Nephron progenitor cell (in vitro differentiated cells): ENCODE measurements at regions not wholly inside any gene's neighbourhood (a gene's known extent, or its start where the extent isn't known, plus 50 kb on each side); places are given as distances from the start of the nearest gene placed in this dataset.

ENCODE experiments used
- DNase-seq: peaks from one replicate; pipeline ENCODE4 v3.0.0; 2021
- H3K27ac Mint-ChIP-seq: 2 replicates; pipeline ENCODE4 v1.8.0; 2021; ENCODE audit warnings: mild to moderate bottlenecking, moderate library complexity, mixed read lengths
- H3K27me3 Mint-ChIP-seq: 2 replicates; pipeline ENCODE4 v1.8.0; 2021; ENCODE audit warnings: mild to moderate bottlenecking, low read depth, mixed read lengths; ENCODE audit not compliant: poor library complexity
- H3K36me3 Mint-ChIP-seq: 2 replicates; pipeline ENCODE4 v1.8.0; 2021; ENCODE audit warnings: low read depth, mixed read lengths
- H3K4me1 Mint-ChIP-seq: 2 replicates; pipeline ENCODE4 v1.8.0; 2021; ENCODE audit warnings: mixed read lengths
- H3K4me3 Mint-ChIP-seq: 2 replicates; pipeline ENCODE4 v1.8.0; 2021; ENCODE audit warnings: mild to moderate bottlenecking, moderate library complexity, mixed read lengths
- H3K9me3 Mint-ChIP-seq: 2 replicates; pipeline ENCODE4 v1.8.0; 2021; ENCODE audit warnings: mild to moderate bottlenecking, moderate library complexity, mixed read lengths
- TF ChIP-seq, protein P1 (sequence below): fragments of 200-600 bp; sonication (generic); IDR thresholded peaks from 2 replicates; pipeline ENCODE4 v1.5.0; 2021; ENCODE audit warnings: antibody characterized with exemption

DNA sequence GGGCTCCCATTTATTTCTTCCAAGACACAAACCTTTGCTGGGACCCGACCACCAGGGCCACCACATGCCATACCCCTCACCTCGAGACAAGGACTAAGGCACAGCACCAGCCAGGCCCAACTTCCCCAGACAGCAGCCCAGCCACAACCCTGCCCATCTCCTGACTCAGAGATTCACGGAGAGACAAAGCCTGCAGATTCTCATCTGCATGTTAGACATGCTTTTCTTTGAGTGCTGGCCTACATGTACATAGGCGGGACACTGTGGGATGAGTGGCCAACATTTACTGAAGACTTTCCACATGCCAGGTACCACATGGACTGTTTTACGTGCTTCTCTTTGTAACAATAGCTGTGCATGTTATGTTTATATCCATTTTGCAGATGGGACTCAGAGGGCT lies 221.3 kb upstream of the ZMIZ1 start:
- Mint-ChIP-seq H3K9me3 (peaks cover 4% of the 10 kb centered on the region), H3K4me1 (peaks cover 27% of the 10 kb centered on the region), H3K27me3 (peaks cover 11% of the 10 kb centered on the region), H3K27ac (no peak overlapping the region), H3K36me3 (no peaks in the 10 kb centered on the region), H3K4me3 (no peak overlapping the region)
- TF ChIP-seq, protein P1, sequence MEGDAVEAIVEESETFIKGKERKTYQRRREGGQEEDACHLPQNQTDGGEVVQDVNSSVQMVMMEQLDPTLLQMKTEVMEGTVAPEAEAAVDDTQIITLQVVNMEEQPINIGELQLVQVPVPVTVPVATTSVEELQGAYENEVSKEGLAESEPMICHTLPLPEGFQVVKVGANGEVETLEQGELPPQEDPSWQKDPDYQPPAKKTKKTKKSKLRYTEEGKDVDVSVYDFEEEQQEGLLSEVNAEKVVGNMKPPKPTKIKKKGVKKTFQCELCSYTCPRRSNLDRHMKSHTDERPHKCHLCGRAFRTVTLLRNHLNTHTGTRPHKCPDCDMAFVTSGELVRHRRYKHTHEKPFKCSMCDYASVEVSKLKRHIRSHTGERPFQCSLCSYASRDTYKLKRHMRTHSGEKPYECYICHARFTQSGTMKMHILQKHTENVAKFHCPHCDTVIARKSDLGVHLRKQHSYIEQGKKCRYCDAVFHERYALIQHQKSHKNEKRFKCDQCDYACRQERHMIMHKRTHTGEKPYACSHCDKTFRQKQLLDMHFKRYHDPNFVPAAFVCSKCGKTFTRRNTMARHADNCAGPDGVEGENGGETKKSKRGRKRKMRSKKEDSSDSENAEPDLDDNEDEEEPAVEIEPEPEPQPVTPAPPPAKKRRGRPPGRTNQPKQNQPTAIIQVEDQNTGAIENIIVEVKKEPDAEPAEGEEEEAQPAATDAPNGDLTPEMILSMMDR, result no peak
- DNase-seq, result no peak

- H3K9me3 Mint-ChIP-seq, result no peaks in the 10 kb centered on the region
- H3K27me3 Mint-ChIP-seq, result peaks cover 11% of the 10 kb centered on the region
- H3K4me3 Mint-ChIP-seq, result no peak overlapping the region
- H3K36me3 Mint-ChIP-seq, result no peaks in the 10 kb centered on the region
- DNase-seq, result no peak
- H3K27ac Mint-ChIP-seq, result no peak overlapping the region
- TF ChIP-seq, protein P1, result no peak
- H3K4me1 Mint-ChIP-seq, result peaks cover 43% of the 10 kb centered on the region
Observed at GRCh38 chr10:78849115-78849514, 219.7 kb upstream of the ZMIZ1 start.

- TF ChIP-seq, protein P1, result no peak
- H3K36me3 Mint-ChIP-seq, result no peaks in the 10 kb centered on the region
- no peak for DNase-seq
- H3K9me3 Mint-ChIP-seq, result no peaks in the 10 kb centered on the region
- H3K27me3 Mint-ChIP-seq, result peaks cover 11% of the 10 kb centered on the region
- H3K4me3 Mint-ChIP-seq, result no peak overlapping the region
- no peak overlapping the region for H3K27ac Mint-ChIP-seq
- H3K4me1 Mint-ChIP-seq, result peaks cover 43% of the 10 kb centered on the region
Observed at GRCh38 chr10:78849731-78850130, 219.0 kb upstream of the ZMIZ1 start.

DNA sequence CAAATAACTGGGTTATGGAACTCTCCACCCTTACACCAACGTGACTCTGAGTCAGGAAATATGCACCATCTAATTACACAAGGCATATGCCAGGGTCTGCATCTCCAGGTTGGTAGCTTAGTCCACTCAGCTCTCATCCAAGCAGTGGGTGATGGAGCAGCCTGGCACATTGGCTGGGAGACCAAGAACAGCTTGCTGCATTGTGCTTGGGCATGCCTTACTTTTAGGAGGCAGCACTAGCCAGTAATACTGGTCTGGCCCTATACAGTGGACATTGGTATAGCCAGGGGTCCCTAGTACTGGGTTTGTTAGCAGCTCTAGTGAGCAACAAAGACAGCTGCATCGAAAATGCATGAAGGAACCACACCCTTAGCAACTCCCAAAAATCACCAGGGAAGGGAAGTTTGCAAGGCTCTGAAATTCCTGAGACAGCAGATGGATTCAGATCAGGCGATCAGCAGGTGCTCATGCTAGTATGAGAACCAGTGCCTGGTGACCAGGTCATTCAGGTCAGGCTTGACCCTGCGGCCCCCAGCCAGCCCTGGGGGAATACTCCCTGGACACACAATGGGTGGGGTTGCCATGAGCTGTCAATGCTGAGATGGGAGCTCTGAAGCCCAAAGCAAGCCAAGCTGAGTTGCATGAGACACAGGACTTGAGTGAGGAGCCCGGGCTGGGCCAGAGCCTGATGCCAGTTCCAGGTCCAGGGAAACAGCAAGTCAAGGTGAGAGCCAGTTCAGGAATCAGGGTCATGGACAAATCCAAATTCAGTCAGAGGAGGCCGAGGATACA lies 217.9 kb upstream of the ZMIZ1 start:
- no peaks in the 10 kb centered on the region for H3K9me3 Mint-ChIP-seq
- H3K27ac Mint-ChIP-seq, result no peak overlapping the region
- DNase-seq, result no peak
- peaks cover 51% of the 10 kb centered on the region for H3K4me1 Mint-ChIP-seq
- TF ChIP-seq, protein P1, result no peak
- no peaks in the 10 kb centered on the region for H3K36me3 Mint-ChIP-seq
- peaks cover 11% of the 10 kb centered on the region for H3K27me3 Mint-ChIP-seq
- no peak overlapping the region for H3K4me3 Mint-ChIP-seq

DNA sequence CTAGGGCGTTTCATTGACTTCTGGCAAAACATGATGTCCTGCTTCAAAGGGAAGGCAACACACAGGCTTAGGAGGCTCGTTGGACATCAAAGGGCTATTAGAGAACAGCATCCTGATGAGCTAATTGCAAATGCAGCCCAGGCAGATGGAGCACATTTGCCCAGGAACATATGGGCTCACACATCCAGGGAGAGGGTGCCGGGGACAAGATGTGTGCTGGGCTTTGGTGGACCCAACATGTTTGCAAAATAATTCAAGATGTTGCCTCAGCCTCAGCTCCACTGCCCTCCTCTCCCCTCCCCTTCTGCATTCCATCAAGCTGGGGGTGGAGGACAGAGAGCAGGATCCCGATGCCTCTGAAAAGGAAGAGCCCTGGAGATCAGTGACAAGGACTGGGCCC lies 217.1 kb upstream of the ZMIZ1 start:
- Mint-ChIP-seq H3K27ac (no peak overlapping the region), H3K4me3 (peak overlapping the region; percentile 10), H3K36me3 (no peaks in the 10 kb centered on the region), H3K27me3 (peaks cover 11% of the 10 kb centered on the region), H3K9me3 (no peaks in the 10 kb centered on the region), H3K4me1 (peaks cover 55% of the 10 kb centered on the region)
- no peak for DNase-seq
- TF ChIP-seq, protein P1, result no peak
